K562 (cell line): ENCODE measurements at regions not wholly inside any gene's neighbourhood (a gene's known extent, or its start where the extent isn't known, plus 50 kb on each side); places are given as distances from the start of the nearest gene placed in this dataset.
A peak's percentile ranks its signal among the peaks of the same experiment; 100 is the strongest.

ENCODE experiments used
- ADNP ChIP-seq: fragments of 200-800 bp; sonication (Bioruptor generic); IDR thresholded peaks from 2 replicates; pipeline ENCODE4 v1.6.1; 2016; ENCODE audit warnings: missing genetic modification characterization, missing compliant biosample characterization
- ARHGAP35 ChIP-seq: fragments of 450-650 bp; IDR thresholded peaks from 2 replicates; pipeline ENCODE4 v1.6.1; 2018; ENCODE audit not compliant: partially characterized antibody
- ARID2 ChIP-seq: fragments of 450-650 bp; IDR thresholded peaks from 2 replicates; pipeline ENCODE4 v1.6.1; 2017; ENCODE audit warnings: antibody characterized with exemption, mild to moderate bottlenecking
- CCNT2 ChIP-seq: IDR thresholded peaks from 2 replicates; pipeline ENCODE4 v1.6.1; 2011; ENCODE audit warnings: borderline replicate concordance, low read depth, mild to moderate bottlenecking, moderate library complexity, mixed read lengths, low read length; ENCODE audit not compliant: insufficient read length; ENCODE audit errors: extremely low read depth
- DACH1 ChIP-seq: fragments of 450-650 bp; IDR thresholded peaks from 2 replicates; pipeline ENCODE4 v1.6.1; 2018; ENCODE audit not compliant: partially characterized antibody
- ESRRB ChIP-seq: fragments of 250-450 bp; sonication (Bioruptor Pico); IDR thresholded peaks from 2 replicates; pipeline ENCODE4 v1.5.0; 2020; ENCODE audit warnings: mild to moderate bottlenecking, moderate library complexity, borderline replicate concordance
- FOXK2 ChIP-seq, 2 experiments: fragments of 450-650 bp; IDR thresholded peaks in 1 of 2; conservative IDR thresholded peaks in 1 of 2; 2 replicates each; pipeline ENCODE4 v1.6.1; 2016; ENCODE audit warnings: low read depth in 2 of 2, mild to moderate bottlenecking in 1 of 2
- FUS ChIP-seq: fragments of 200-400 bp; formaldehyde crosslinking; optimal IDR thresholded peaks from 2 replicates; pipeline ENCODE3; 2017; ENCODE audit warnings: low read depth, low read length
- HLTF ChIP-seq: fragments of 450-650 bp; IDR thresholded peaks from 2 replicates; pipeline ENCODE4 v1.6.1; 2016
- IRF9 ChIP-seq: fragments of 450-650 bp; IDR thresholded peaks from 2 replicates; pipeline ENCODE4 v1.6.1; 2016; ENCODE audit warnings: missing biosample characterization, missing genetic modification characterization
- KAT7 ChIP-seq: sonication (generic); formaldehyde crosslinking; IDR thresholded peaks from 2 replicates; pipeline ENCODE4 v1.8.0; 2022; ENCODE audit warnings: missing genetic modification reagents, mild to moderate bottlenecking, borderline replicate concordance
- MEIS2 ChIP-seq: fragments of 450-650 bp; IDR thresholded peaks from 2 replicates; pipeline ENCODE4 v1.6.1; 2014; ENCODE audit warnings: mild to moderate bottlenecking; ENCODE audit not compliant: partially characterized antibody
- NFXL1 ChIP-seq: fragments of 450-650 bp; formaldehyde crosslinking; IDR thresholded peaks from 2 replicates; pipeline ENCODE4 v1.4.0; 2021; ENCODE audit warnings: mild to moderate bottlenecking
- ZFX ChIP-seq: sonication (generic); formaldehyde crosslinking; IDR thresholded peaks from 2 replicates; pipeline ENCODE4 v1.8.0; 2022; ENCODE audit warnings: mild to moderate bottlenecking, missing genetic modification reagents, moderate library complexity
- ZNF23 ChIP-seq: fragments of 250-450 bp; sonication (Bioruptor Pico); IDR thresholded peaks from 2 replicates; pipeline ENCODE4 v1.4.0; 2020; ENCODE audit warnings: mild to moderate bottlenecking
- ZNF584 ChIP-seq: fragments of 200-800 bp; sonication (Bioruptor generic); IDR thresholded peaks from 2 replicates; pipeline ENCODE4 v1.6.1; 2016; ENCODE audit warnings: low read depth, mild to moderate bottlenecking, missing genetic modification characterization, missing compliant biosample characterization
- ZNF609 ChIP-seq: sonication (generic); formaldehyde crosslinking; IDR thresholded peaks from 2 replicates; pipeline ENCODE4 v1.8.1; 2023; ENCODE audit warnings: missing genetic modification reagents, mild to moderate bottlenecking, borderline replicate concordance
- TF ChIP-seq, protein P1 (sequence below): fragments of 450-650 bp; formaldehyde crosslinking; conservative IDR thresholded peaks from 2 replicates; pipeline ENCODE4 v1.4.0; 2022; ENCODE audit warnings: mild to moderate bottlenecking, missing genetic modification characterization
- TF ChIP-seq, protein P2 (sequence below): fragments of 450-650 bp; IDR thresholded peaks from 2 replicates; pipeline ENCODE4 v1.6.1; 2016; ENCODE audit warnings: mild to moderate bottlenecking

DNA sequence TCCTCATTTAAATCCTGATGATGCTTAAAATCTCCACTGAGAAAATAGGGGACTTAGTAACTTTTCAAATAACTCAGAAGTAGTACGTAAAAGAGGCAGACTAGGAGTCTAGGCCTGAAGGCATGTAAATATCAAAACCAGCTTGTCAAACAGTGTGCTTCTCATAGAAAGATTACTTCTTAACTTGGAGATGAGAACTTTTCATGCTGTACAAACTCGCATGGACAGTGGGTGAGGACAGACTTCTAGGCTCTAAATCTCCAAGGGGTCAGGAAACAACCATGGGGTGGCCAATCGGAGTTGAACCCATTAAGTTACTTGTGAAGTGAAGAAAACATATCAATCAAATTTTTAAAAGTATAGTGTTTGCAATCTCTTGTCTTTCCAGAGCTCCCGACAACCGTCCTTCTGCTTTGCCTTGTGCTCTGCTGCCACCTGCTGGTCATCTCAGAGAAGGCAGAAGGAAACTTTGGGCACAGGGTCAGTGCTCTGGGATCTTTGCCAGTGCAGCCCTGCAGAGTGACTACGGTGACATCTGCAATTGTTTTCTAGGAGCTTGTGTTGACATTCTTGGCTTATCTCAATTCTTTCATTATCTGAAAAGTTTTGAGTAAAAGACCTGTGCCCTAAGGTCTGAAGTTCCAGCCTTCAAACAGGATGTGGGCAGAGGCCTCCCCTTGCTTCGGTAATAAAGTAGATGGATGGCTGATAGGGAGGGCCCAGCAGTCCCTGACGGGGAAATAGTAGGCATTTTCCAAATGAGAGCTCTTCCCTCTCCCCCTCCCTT lies 105.1 kb upstream of the PDE4B start (continued):
- TF ChIP-seq DACH1 (no peak), ZFX (CRISPR knock-in tag) (no peak), MEIS2 (peak; percentile 73), FUS (no peak), HLTF (no peak), ADNP (tag) (no peak), ZNF609 (CRISPR knock-in tag) (no peak), FOXK2 (conservative IDR thresholded peaks at IDR 0.05 in 1 of 2, IDR thresholded peaks at IDR 0.05 in 1 of 2; ENCODE audit: low read depth in 2 of 2) (peak; percentile 43 to 55; a peak in 3 of 4 replicates), IRF9 (no peak), ZNF584 (CRISPR knock-in tag) (no peak), ARID2 (peak; percentile 80; the same call in 1 of the 2 replicates), ZNF23 (CRISPR knock-in tag) (no peak), KAT7 (CRISPR knock-in tag) (no peak; the same call in 1 of the 2 replicates), ESRRB (CRISPR knock-in tag) (no peak), ARHGAP35 (no peak), NFXL1 (CRISPR knock-in tag) (no peak), CCNT2 (peak; percentile 59)
- TF ChIP-seq, protein P1, sequence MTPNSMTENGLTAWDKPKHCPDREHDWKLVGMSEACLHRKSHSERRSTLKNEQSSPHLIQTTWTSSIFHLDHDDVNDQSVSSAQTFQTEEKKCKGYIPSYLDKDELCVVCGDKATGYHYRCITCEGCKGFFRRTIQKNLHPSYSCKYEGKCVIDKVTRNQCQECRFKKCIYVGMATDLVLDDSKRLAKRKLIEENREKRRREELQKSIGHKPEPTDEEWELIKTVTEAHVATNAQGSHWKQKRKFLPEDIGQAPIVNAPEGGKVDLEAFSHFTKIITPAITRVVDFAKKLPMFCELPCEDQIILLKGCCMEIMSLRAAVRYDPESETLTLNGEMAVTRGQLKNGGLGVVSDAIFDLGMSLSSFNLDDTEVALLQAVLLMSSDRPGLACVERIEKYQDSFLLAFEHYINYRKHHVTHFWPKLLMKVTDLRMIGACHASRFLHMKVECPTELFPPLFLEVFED (CRISPR knock-in tag): no peak
- TF ChIP-seq, protein P2, sequence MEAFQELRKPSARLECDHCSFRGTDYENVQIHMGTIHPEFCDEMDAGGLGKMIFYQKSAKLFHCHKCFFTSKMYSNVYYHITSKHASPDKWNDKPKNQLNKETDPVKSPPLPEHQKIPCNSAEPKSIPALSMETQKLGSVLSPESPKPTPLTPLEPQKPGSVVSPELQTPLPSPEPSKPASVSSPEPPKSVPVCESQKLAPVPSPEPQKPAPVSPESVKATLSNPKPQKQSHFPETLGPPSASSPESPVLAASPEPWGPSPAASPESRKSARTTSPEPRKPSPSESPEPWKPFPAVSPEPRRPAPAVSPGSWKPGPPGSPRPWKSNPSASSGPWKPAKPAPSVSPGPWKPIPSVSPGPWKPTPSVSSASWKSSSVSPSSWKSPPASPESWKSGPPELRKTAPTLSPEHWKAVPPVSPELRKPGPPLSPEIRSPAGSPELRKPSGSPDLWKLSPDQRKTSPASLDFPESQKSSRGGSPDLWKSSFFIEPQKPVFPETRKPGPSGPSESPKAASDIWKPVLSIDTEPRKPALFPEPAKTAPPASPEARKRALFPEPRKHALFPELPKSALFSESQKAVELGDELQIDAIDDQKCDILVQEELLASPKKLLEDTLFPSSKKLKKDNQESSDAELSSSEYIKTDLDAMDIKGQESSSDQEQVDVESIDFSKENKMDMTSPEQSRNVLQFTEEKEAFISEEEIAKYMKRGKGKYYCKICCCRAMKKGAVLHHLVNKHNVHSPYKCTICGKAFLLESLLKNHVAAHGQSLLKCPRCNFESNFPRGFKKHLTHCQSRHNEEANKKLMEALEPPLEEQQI: peak; percentile 42; the same call in 1 of the 2 replicates
